ENCODE measurements at regions not wholly inside any gene's neighbourhood (a gene's known extent, or its start where the extent isn't known, plus 50 kb on each side); places are given as distances from the start of the nearest gene placed in this dataset.

GRCh38 chr2:180927030-180927686, 53.2 kb upstream of the UBE2E3 start:
- no peak for ATAC-seq
- in situ Hi-C loops (cut with HindIII; ENCODE audit: low pct_unique_long_range_greater_than_20kb, low sequenced_read_pairs) (no loop called here), intact Hi-C loops (cut with micrococcal nuclease; ENCODE audit: unreplicated experiment) (no loop called here)
- POLR2A ChIA-PET = no interaction called here
- H3K9me3 ChIP-seq (ENCODE audit: control insufficient read depth, insufficient read depth, low read depth, low read length) = no peaks in the 10 kb centered on the region
- H3K36me3 ChIP-seq (ENCODE audit: control insufficient read depth, insufficient read depth, low read length) = no peaks in the 10 kb centered on the region
- H3K4me1 ChIP-seq (ENCODE audit: control insufficient read depth, insufficient read depth, low read length) = no peaks in the 10 kb centered on the region
- DNase-seq (ENCODE audit: low read depth, low spot score) = no peak
- H3K27me3 ChIP-seq (ENCODE audit: control insufficient read depth, insufficient read depth, low read length) = no peaks in the 10 kb centered on the region
- CTCF ChIA-PET = no interaction called here
- no TSS peak for BruUV-seq (replicated peaks)
- H3K4me3 ChIP-seq (ENCODE audit: low read depth in 2 of 2, low read length in 2 of 2) = no peak overlapping the region
- TF ChIP-seq TCF7L2 (IDR thresholded peaks at IDR 0.05; ENCODE audit: low read depth, low read length) = no peak
- no peak for TF ChIP-seq POLR2AphosphoS5 (IDR thresholded peaks at IDR 0.05; ENCODE audit: low read depth, low read length)
- no peak for TF ChIP-seq REST (IDR thresholded peaks at IDR 0.05; ENCODE audit: insufficient read depth in 1 of 2, low read depth in 2 of 2, low read length in 1 of 2)
- no peak for TF ChIP-seq SIN3A (IDR thresholded peaks at IDR 0.05; ENCODE audit: borderline replicate concordance, insufficient read depth, low read depth, low read length)
- TF ChIP-seq CTCF (IDR thresholded peaks at IDR 0.05) = no peak
- H3K27ac ChIP-seq (ENCODE audit: low read length) = no peak overlapping the region

GRCh38 chr2:180925700-180926099, 54.7 kb upstream of the UBE2E3 start:
- Histone ChIP-seq H3K27ac (ENCODE audit: low read length) (no peak overlapping the region), H3K4me3 (ENCODE audit: low read depth in 2 of 2, low read length in 2 of 2) (no peak overlapping the region), H3K9me3 (ENCODE audit: control insufficient read depth, insufficient read depth, low read depth, low read length) (no peaks in the 10 kb centered on the region), H3K4me1 (ENCODE audit: control insufficient read depth, insufficient read depth, low read length) (no peaks in the 10 kb centered on the region), H3K36me3 (ENCODE audit: control insufficient read depth, insufficient read depth, low read length) (no peaks in the 10 kb centered on the region), H3K27me3 (ENCODE audit: control insufficient read depth, insufficient read depth, low read length) (no peaks in the 10 kb centered on the region)
- POLR2A ChIA-PET = no interaction called here
- CTCF ChIA-PET = no interaction called here
- no peak for ATAC-seq
- in situ Hi-C loops (cut with HindIII; ENCODE audit: low pct_unique_long_range_greater_than_20kb, low sequenced_read_pairs) (no loop called here), intact Hi-C loops (cut with micrococcal nuclease; ENCODE audit: unreplicated experiment) (no loop called here)
- TF ChIP-seq POLR2AphosphoS5 (IDR thresholded peaks at IDR 0.05; ENCODE audit: low read depth, low read length) (no peak), SIN3A (IDR thresholded peaks at IDR 0.05; ENCODE audit: borderline replicate concordance, insufficient read depth, low read depth, low read length) (no peak), REST (IDR thresholded peaks at IDR 0.05; ENCODE audit: insufficient read depth in 1 of 2, low read depth in 2 of 2, low read length in 1 of 2) (no peak), TCF7L2 (IDR thresholded peaks at IDR 0.05; ENCODE audit: low read depth, low read length) (no peak), CTCF (IDR thresholded peaks at IDR 0.05) (no peak)
- no TSS peak for BruUV-seq (replicated peaks)
- no peak for DNase-seq (ENCODE audit: low read depth, low spot score)
